ENCODE measurements at regions not wholly inside any gene's neighbourhood (a gene's known extent, or its start where the extent isn't known, plus 50 kb on each side); places are given as distances from the start of the nearest gene placed in this dataset.

- Histone ChIP-seq H4K5ac (ENCODE audit: insufficient read length, low read depth, low read length) (no peak overlapping the region), H3K14ac (ENCODE audit: insufficient read depth, low read length) (no peak overlapping the region), H3K4me2 (ENCODE audit: insufficient read depth, insufficient read length, low read length) (no peak overlapping the region), H2AFZ (ENCODE audit: low read length) (no peak overlapping the region), H3K4ac (ENCODE audit: low read depth, low read length) (no peak overlapping the region), H3K79me1 (ENCODE audit: insufficient read depth, low read depth, low read length, poor library complexity, severe bottlenecking) (no peaks in the 10 kb centered on the region), H3K9ac (ENCODE audit: extremely low read depth, insufficient read length, low read length) (no peak overlapping the region), H3K4me1 (ENCODE audit: insufficient read depth, low read length) (no peaks in the 10 kb centered on the region), H4K91ac (ENCODE audit: insufficient read length, low read depth, low read length) (no peak overlapping the region), H2BK20ac (ENCODE audit: low read depth, low read length, poor library complexity, severe bottlenecking) (no peak overlapping the region), H3K18ac (ENCODE audit: insufficient read length, low read depth, low read length) (no peak overlapping the region), H3K9me3 (ENCODE audit: control insufficient read depth, low read depth, low read length) (no peaks in the 10 kb centered on the region), H3T11ph (ENCODE audit: low read length) (no peak overlapping the region), H3K23me2 (ENCODE audit: insufficient read length, low read depth, low read length, poor library complexity, severe bottlenecking) (no peaks in the 10 kb centered on the region), H2BK15ac (ENCODE audit: low read depth, low read length) (no peak overlapping the region), H3K27me3 (ENCODE audit: insufficient read depth, low read length) (no peaks in the 10 kb centered on the region), H4K8ac (replicated peaks; ENCODE audit: insufficient read length, low read depth, low read length) (no peak overlapping the region), H2AK5ac (ENCODE audit: insufficient read length, low read length) (no peak overlapping the region), H3K23ac (ENCODE audit: insufficient read length, low read depth, low read length) (no peak overlapping the region), H4K20me1 (ENCODE audit: control insufficient read depth, insufficient read depth, insufficient read length) (no peaks in the 10 kb centered on the region), H2BK5ac (ENCODE audit: insufficient read length, low read length) (no peak overlapping the region), H3K27ac (ENCODE audit: insufficient read length, low read depth, low read length) (no peak overlapping the region), H3K56ac (ENCODE audit: insufficient read length, low read depth, low read length) (no peak overlapping the region), H2BK12ac (ENCODE audit: insufficient read length, low read depth, low read length) (no peak overlapping the region), H3K79me2 (ENCODE audit: insufficient read depth, low read length) (no peaks in the 10 kb centered on the region), H2BK120ac (ENCODE audit: low read depth, low read length, poor library complexity, severe bottlenecking) (no peak overlapping the region)
- DNase-seq = no peak
- no peaks in the 10 kb centered on the region; a peak in 1 of 7 replicates for H3K36me3 Mint-ChIP-seq (ENCODE audit: insufficient read depth in 1 of 3, low read depth in 3 of 3)
- peaks cover 4% of the 10 kb centered on the region in 2 experiments; a peak in 3 of 4 replicates for H3K4me1 Mint-ChIP-seq
- no peaks in the 10 kb centered on the region for H3K27me3 Mint-ChIP-seq (ENCODE audit: low read depth)
- H3K4me3 Mint-ChIP-seq = no peak overlapping the region
- H3K27ac Mint-ChIP-seq = no peak overlapping the region
- H3K9me3 Mint-ChIP-seq = no peaks in the 10 kb centered on the region
- TF ChIP-seq CTCF (conservative IDR thresholded peaks at IDR 0.05) = no peak
- WGBS (ENCODE audit: extremely low coverage, insufficient read length, low lambda C conversion rate) = no CpG with 5 or more reads among the region's 4 CpGs
Observed at GRCh38 chr3:104411757-104412156, 955.0 kb upstream of the ALCAM start.
